ENCODE measurements at regions not wholly inside any gene's neighbourhood (a gene's known extent, or its start where the extent isn't known, plus 50 kb on each side); places are given as distances from the start of the nearest gene placed in this dataset.

GRCh38 chr14:71776471-71777360, 155.5 kb upstream of the RGS6 start:
- TF ChIP-seq CTCF (IDR thresholded peaks at IDR 0.05; ENCODE audit: borderline replicate concordance, extremely low read depth, low read length, poor library complexity, severe bottlenecking), result peak; percentile 32
- TF ChIP-seq EZH2 (IDR thresholded peaks at IDR 0.05; ENCODE audit: borderline replicate concordance, low read depth, low read length, severe bottlenecking), result no peak

Measured in DND-41 (cell line).